DND-41 (cell line): ENCODE measurements at regions not wholly inside any gene's neighbourhood (a gene's known extent, or its start where the extent isn't known, plus 50 kb on each side); places are given as distances from the start of the nearest gene placed in this dataset.

Source experiments
- ATAC-seq: fragments of 200-7000 bp; cut with Tn5 transposase; 3 replicates; pipeline ENCODE4 v1.9.1; 2021; ENCODE audit warnings: low read depth; ENCODE audit not compliant: insufficient read depth
- DNase-seq: peaks from one replicate; pipeline ENCODE4 v3.0.0-alpha.2; 2020
- H2AFZ ChIP-seq: 2 replicates; pipeline ENCODE4 v1.6.0; 2012; ENCODE audit warnings: low read depth, low read length
- H3K27ac ChIP-seq: 2 replicates; pipeline ENCODE4 v1.5.1; 2012; ENCODE audit warnings: low read length, inconsistent platforms
- H3K27me3 ChIP-seq: fragments of 200-600 bp; sonication (generic); 2 replicates; pipeline ENCODE4 v1.6.0; 2012; ENCODE audit warnings: low read length, mild to moderate bottlenecking, inconsistent platforms; ENCODE audit not compliant: insufficient read depth, poor library complexity
- H3K36me3 ChIP-seq: 2 replicates; pipeline ENCODE4 v1.5.1; 2012; ENCODE audit warnings: low read length, inconsistent platforms; ENCODE audit not compliant: insufficient read depth
- H3K4me1 ChIP-seq: 2 replicates; pipeline ENCODE4 v1.5.1; 2012; ENCODE audit warnings: mild to moderate bottlenecking, low read length; ENCODE audit not compliant: insufficient read depth
- H3K4me2 ChIP-seq: 2 replicates; pipeline ENCODE4 v1.6.0; 2012; ENCODE audit warnings: mild to moderate bottlenecking, moderate library complexity, low read length, inconsistent platforms; ENCODE audit not compliant: insufficient read depth
- H3K4me3 ChIP-seq, 2 experiments: fragments of 200-600 bp in 1 of 2; shearing (Covaris generic) in 1 of 2; 2 replicates each; pipeline ENCODE4 v1.5.1; 2012 to 2016; ENCODE audit warnings: inconsistent platforms in 2 of 2, low read length in 2 of 2, mild to moderate bottlenecking in 2 of 2, low read depth in 1 of 2, moderate library complexity in 1 of 2
- H3K79me2 ChIP-seq: 2 replicates; pipeline ENCODE4 v1.6.0; 2012; ENCODE audit warnings: low read length, inconsistent platforms; ENCODE audit not compliant: insufficient read depth
- H3K9ac ChIP-seq: 2 replicates; pipeline ENCODE4 v1.6.0; 2012; ENCODE audit warnings: low read depth, mild to moderate bottlenecking, inconsistent platforms, low read length, moderate library complexity
- H3K9me3 ChIP-seq: 2 replicates; pipeline ENCODE4 v1.5.1; 2012; ENCODE audit warnings: low read length, moderate library complexity, mild to moderate bottlenecking, inconsistent platforms; ENCODE audit not compliant: insufficient read depth, severe bottlenecking
- H4K20me1 ChIP-seq: 2 replicates; pipeline ENCODE4 v1.6.0; 2012; ENCODE audit warnings: low read length; ENCODE audit not compliant: insufficient read depth
- EZH2 ChIP-seq: IDR thresholded peaks from 3 replicates; pipeline ENCODE4 v1.6.1; 2012; ENCODE audit warnings: borderline replicate concordance, low read depth, mild to moderate bottlenecking, moderate library complexity, low read length, inconsistent platforms; ENCODE audit not compliant: severe bottlenecking
- TF ChIP-seq, protein P1 (sequence below): IDR thresholded peaks from 2 replicates; pipeline ENCODE4 v1.5.1; 2012; ENCODE audit warnings: borderline replicate concordance, low read length, moderate library complexity, mild to moderate bottlenecking; ENCODE audit not compliant: poor library complexity, severe bottlenecking; ENCODE audit errors: extremely low read depth

DNA sequence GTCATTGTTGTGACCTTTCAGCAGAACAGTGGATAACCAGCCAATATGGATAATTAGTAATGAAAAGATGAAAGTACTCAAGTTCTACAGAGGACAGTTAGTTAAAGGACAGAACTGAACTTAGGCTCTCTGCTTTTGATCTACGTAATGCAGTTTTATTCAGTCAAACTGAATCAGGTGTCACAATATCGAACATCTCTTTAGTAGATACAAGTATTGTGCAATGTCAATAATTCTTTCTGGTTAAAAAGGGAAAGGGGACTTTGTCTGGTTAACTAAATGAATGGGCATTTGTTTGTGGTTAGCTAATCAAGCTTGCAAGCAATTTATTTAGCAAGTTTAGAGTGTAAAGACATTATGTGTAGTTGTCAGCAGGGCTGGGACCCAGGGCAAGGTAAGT lies 562.2 kb upstream of the PTBP2 start:
- Histone ChIP-seq H3K9me3 (no peaks in the 10 kb centered on the region), H3K27ac (no peak overlapping the region), H4K20me1 (no peaks in the 10 kb centered on the region), H3K4me3 (no peak overlapping the region), H3K4me2 (no peak overlapping the region), H3K9ac (no peak overlapping the region), H3K4me1 (no peaks in the 10 kb centered on the region), H3K79me2 (no peaks in the 10 kb centered on the region), H3K27me3 (no peaks in the 10 kb centered on the region), H3K36me3 (no peaks in the 10 kb centered on the region), H2AFZ (no peak overlapping the region)
- DNase-seq: no peak
- TF ChIP-seq, protein P1, sequence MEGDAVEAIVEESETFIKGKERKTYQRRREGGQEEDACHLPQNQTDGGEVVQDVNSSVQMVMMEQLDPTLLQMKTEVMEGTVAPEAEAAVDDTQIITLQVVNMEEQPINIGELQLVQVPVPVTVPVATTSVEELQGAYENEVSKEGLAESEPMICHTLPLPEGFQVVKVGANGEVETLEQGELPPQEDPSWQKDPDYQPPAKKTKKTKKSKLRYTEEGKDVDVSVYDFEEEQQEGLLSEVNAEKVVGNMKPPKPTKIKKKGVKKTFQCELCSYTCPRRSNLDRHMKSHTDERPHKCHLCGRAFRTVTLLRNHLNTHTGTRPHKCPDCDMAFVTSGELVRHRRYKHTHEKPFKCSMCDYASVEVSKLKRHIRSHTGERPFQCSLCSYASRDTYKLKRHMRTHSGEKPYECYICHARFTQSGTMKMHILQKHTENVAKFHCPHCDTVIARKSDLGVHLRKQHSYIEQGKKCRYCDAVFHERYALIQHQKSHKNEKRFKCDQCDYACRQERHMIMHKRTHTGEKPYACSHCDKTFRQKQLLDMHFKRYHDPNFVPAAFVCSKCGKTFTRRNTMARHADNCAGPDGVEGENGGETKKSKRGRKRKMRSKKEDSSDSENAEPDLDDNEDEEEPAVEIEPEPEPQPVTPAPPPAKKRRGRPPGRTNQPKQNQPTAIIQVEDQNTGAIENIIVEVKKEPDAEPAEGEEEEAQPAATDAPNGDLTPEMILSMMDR: no peak
- no peak for TF ChIP-seq EZH2
- no peak for ATAC-seq

DNA sequence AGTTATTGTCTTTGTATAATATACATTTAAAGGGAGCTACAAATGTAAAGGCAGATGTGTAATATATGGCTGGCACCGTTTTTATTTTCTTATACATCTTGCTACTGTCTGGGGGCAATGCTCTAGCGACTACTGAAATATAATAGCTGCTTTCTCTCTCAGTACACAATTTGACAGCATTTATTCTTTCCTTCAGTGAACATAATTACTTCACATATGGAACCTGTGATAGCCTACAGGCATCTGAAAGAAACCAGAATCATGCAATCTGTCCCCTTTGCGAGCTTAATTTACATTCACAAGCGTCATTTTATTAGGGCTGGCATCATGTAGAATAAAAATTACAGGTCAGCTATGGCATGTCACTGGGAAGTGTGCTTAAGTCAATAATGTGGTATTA lies 557.5 kb upstream of the PTBP2 start:
- Histone ChIP-seq H3K4me3 (no peak overlapping the region), H3K79me2 (no peaks in the 10 kb centered on the region), H3K4me1 (no peaks in the 10 kb centered on the region), H3K36me3 (no peaks in the 10 kb centered on the region), H3K27me3 (no peaks in the 10 kb centered on the region), H3K9ac (no peak overlapping the region), H3K4me2 (no peak overlapping the region), H2AFZ (no peak overlapping the region), H4K20me1 (no peaks in the 10 kb centered on the region), H3K9me3 (peaks cover 2% of the 10 kb centered on the region), H3K27ac (no peak overlapping the region)
- TF ChIP-seq EZH2: no peak
- TF ChIP-seq, protein P1: no peak
- DNase-seq (no peak), ATAC-seq (no peak)

DNA sequence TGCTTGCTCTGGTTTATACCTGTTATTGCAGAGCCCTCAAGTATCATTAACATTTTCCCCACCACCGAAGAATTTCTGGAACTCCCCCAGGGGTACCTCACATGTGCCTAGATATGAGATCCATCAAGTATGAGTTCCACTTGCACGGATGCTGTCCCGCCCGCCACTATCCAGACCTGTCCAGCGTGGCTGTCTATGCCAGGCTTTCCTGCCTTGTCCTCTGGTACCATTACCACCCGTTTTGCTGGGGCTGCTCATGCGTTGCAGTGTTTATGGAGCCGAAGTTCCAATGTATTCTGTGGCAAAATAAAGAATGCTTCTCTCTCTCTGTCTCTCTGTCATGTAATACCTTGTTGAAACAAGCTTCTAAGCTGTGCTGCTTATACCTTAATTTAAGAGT lies 543.5 kb upstream of the PTBP2 start:
- no peak overlapping the region for H3K27ac ChIP-seq
- ATAC-seq: no peak
- H2AFZ ChIP-seq: no peak overlapping the region

GRCh38 chr1:96183485-96183884 lies 538.1 kb upstream of the PTBP2 start:
- no peak for ATAC-seq
- TF ChIP-seq, protein P1: no peak
- TF ChIP-seq EZH2: no peak
- H3K79me2 ChIP-seq: no peaks in the 10 kb centered on the region
- H3K9ac ChIP-seq: no peak overlapping the region
- no peaks in the 10 kb centered on the region for H4K20me1 ChIP-seq
- H3K36me3 ChIP-seq: no peaks in the 10 kb centered on the region
- no peaks in the 10 kb centered on the region for H3K27me3 ChIP-seq
- DNase-seq: no peak
- H3K27ac ChIP-seq: no peak overlapping the region
- no peak overlapping the region for H2AFZ ChIP-seq
- H3K4me3 ChIP-seq: no peak overlapping the region
- no peaks in the 10 kb centered on the region for H3K9me3 ChIP-seq
- no peak overlapping the region for H3K4me2 ChIP-seq
- no peaks in the 10 kb centered on the region for H3K4me1 ChIP-seq

More for the DNA sequence above, 543.5 kb upstream of the PTBP2 start:
- Histone ChIP-seq H3K79me2 (no peaks in the 10 kb centered on the region), H3K9ac (no peak overlapping the region), H4K20me1 (no peaks in the 10 kb centered on the region), H3K4me1 (no peaks in the 10 kb centered on the region), H3K27me3 (no peaks in the 10 kb centered on the region), H3K36me3 (no peaks in the 10 kb centered on the region), H3K9me3 (no peaks in the 10 kb centered on the region), H3K4me3 (no peak overlapping the region), H3K4me2 (no peak overlapping the region)
- TF ChIP-seq, protein P1: no peak
- TF ChIP-seq EZH2: no peak
- no peak for DNase-seq
